Fibroblast of the conjunctiva (primary cell): ENCODE measurements at regions not wholly inside any gene's neighbourhood (a gene's known extent, or its start where the extent isn't known, plus 50 kb on each side); places are given as distances from the start of the nearest gene placed in this dataset.

Experiments used
- DNase-seq: peaks from one replicate; pipeline ENCODE4 v3.0.0-alpha.2; 2010; ENCODE audit warnings: low read depth

DNA sequence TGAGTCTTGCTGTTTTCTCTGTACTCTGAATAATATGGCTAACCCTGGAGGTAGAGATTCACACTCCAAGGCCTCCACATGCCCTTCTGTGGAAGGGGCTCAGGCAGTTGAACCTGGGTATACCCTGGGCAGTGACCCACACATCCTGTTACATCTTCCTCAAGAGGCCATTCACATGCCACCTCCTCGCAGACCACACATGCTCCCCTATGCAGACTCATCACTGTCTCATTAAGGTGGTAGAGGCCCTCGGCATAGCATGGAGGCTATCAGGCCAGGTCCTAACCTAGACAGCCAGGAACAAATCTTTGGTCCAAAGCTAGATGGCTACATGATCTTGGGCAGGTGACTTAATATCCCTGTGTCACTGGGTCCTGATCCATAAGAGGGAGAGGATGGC, 363.9 kb upstream of the ZNF507 start:
- DNase-seq, result no peak

DNA sequence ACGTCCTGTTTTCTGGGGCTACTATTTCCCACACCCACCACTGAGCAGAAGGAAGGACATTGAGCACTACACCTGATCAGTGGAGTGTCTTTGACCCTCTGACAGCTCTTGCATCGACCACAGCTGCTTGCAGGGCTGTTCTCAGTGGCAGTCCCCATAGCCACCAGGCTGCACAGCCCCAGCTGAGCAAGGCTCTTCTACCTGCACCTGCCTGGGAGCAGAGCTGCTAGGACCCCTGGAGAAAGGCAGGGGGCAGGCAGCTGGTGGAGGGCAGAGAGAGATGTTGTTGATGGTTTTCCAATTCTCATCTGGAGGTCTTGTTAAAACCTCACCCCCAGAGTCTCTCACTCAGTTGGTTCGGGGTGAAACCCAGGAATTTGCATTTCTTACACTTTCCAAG, 361.8 kb upstream of the ZNF507 start:
- DNase-seq, result no peak

DNA sequence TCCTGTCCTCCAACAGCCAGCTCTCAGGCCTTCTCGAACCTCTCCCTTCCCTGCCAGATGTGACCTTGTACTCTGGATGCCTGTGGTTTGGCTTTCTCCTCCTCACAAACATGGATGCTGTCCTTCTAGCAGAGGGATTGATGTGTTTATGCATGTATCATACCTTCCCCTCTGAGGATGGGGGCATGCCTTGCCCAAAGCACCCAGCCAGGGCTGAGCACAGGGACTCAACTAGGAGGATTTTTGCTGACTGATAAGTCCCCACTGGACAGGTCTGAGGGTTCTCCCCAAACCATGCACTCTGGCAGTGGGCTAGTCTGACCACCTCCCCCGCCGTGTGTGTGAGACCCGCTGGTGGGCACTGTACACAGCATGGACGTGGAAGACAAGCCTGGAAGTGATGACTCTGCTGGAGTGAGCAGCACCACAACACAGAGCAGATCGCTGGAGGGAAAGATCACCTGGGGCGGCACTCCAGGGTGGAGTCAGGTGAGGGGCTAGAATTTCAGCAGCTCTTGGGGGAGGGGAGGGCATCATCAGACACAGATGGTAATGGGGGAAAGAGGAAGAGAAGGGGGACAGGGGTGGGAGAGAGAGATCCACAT, 360.3 kb upstream of the ZNF507 start:
- no peak for DNase-seq

DNA sequence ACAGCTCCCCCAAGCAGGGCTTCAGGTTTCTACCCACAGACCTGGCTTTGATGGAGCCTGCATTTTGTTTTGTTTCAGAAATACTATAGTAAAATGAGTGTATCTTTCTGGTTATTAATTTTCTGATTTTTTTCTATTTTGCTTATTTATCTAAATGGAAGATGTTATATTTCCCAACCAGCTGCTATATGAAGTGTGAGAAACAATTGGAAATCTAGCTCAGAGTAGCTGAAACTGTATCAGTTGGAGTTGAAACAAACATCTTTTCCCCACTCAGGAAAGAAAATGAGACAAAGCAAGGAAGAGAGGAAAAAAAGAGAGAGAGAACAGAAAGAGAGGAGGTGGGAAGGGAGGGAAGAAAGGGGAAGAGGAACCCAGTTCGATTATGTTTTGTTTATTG, 358.5 kb upstream of the ZNF507 start:
- no peak for DNase-seq

DNA sequence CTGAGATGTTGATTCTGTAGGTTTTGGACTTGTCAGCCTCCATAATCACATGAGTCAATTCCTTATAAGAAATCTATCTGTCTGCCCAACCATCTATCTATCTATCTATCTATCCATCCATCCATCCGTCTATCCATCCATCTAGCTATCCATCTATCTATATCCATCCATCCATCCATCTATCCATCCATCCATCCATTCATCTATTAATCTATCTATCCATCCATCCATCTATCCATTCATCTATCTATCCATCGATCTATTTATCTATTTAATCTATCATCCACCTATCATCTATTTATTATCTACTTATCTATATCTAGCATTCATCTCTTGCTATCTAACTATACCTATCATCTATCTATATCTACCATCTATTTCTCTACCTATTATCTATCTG, 357.2 kb upstream of the ZNF507 start:
- no peak for DNase-seq

DNA sequence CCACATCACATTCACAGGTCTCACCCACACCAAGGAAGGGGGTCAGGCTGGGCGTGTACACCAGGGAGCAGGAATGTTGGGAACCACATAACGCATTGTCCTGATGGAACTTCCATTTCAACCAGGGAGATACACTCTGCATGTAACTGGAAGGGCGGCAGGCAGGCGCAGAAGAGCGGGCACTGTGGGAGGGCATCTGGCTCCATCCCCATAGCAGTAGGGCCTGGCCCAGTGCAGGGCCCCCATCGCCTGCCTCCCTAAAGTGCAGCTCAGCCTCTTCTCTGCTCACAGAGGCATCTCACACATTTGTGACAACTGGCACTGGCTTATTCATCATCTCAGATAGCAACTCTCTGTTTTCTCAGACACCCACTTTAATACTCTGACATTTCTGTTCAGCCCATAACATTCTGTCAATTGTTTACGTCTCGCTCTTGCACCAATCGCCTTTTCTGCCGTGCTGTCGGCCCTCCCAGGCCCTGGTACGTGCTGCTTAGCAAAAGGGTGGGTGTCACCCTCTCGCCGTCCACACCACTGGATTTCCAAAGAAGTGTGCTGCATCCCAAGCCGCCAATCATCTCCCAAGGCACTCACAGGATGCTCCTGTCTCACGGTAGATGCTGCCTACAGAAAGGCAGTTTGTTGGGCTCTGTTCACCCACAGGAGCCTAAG, 353.3 kb upstream of the ZNF507 start:
- no peak for DNase-seq

DNA sequence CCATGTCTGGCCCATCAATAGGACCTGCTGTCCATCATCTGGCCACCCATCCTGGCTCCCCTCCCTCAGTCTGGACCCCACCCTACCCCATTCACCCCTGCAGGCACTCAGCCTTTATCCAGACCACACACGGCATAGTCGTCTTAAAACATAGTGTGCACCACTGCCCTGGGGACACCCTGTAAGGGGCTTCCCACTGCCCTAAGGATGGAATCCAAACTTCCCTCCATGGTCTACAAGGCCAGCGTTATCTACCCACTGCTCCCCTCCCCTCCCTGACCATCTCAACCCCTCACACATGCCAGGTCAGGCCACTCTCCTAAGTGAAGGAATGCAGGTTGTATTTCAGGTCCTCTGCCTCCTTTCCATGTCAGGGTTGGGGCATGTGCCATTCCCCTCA, 352.7 kb upstream of the ZNF507 start:
- DNase-seq, result no peak

DNA sequence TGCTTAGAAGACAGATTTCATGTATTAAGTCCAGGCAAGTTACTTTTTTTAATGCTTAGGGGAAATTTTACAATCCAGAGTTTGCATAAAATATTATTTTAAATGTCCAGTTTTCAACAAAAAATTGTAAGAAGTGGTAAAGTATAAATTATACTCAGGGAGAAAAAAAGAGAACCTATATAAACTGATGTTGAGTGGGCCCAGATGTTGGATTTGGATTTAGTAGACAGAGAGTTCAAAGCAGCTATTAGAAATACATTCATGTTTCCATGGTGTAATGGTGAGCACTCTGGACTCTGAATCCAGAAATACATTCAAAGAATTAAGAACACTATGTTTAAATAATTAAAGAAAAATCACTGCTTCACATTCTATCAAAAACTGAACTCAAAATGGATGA, 349.9 kb upstream of the ZNF507 start:
- DNase-seq, result no peak

DNA sequence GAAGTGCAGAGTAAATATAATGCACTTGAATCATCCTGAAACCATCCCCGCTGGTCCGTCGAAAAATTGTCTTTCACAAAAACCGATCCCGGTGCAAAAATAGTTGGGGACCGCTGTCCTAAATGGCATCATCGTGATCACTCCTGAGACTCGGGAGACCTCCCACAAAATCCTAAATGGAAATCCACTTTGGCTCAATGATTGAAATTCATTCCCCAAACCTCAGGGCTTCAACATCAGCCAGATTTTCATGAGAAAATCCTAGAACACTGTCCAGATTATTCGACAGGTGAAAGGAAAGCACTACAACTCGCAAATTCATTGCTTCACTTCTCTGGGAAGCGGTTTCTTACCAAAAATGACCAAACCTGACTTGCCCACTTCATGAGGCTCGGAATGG, 335.3 kb upstream of the ZNF507 start:
- DNase-seq, result no peak

DNA sequence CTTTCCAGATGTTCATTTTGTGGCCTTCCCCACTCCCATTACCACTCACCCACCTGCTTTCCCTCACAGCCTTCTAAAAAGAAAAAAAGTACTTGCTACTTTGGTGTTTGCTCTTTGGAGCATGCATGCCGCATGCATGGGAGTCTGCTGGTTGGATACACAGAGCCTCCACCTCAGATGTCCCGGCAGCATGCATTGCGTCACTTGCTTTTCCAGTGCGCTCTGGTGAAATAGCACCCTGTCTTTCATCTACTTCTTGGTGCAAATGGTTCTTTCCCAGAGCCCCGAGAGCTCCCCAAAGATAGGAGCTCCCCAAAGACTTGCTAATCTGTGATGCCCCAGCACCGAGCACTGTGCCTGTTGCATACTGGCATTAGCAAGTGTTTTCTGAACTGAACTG, 333.2 kb upstream of the ZNF507 start:
- no peak for DNase-seq

DNA sequence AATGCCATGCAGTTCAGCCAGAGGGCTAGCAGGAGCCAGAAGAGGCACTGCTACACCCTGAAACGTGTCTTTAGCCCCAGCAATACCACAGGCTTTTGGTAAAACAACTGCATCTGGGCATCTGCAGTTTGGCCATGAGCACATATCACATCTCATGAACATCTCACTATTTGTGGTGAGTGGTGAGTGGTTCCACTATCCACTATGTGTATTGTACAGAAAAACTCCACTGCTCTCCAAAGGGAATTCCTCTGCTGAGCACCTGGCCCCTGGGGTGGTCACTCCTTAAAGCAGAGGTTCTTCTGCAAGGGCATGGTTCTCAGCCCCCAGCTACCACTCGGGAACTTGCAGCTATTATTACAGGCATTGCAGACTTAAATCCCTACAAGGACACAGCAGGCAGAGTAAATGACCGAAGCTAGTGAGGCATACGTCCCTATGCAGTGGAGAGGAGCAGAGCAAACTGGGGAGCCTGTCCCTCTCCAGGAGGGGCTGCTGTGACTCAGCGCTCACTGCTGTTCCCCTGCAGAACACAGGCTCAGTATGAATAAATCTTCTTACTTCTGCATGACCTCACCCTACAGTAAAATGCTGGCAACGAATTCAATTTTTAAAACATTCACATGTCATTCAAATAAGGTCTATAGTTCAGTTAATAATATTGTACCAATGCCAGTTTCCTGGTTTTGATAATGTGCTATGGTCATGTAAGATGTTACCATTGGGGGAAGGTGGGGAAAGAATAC, 332.4 kb upstream of the ZNF507 start:
- DNase-seq, result no peak

DNA sequence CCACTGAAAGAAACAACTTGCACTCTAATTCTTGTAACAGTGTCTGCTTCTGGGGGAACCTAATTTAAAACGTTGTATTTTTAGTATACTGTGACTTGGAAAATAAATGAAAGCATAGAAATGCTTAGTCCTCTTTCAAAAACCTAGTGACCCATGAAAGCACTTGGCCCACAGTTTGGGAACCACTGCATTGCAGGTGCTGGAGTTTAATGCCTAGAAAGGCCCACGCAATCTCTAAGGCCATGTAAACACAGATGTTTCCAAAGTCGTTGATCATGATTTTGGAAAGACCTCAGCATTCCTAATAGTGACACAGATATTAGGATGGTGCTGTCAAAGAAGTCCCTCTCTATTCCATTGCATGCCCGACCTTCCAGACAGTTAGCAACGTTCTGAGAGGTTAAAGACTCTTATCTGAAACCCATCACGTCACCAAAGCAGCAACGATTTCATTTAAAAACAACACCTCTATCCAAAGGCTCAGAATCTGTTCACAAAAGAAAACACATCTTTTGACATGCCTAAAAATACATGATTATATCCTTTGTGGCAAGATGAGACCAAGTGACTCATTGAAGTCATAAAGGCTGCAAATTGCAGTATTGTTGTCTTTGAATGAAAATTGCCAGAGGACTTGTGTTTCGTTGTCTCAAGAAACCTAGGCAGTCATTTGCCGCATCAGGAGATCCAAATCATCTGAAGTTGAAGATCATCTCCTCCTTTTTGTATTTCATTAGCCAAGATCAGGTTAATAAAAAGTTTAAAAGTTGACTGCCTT, 328.0 kb upstream of the ZNF507 start:
- DNase-seq, result no peak

DNA sequence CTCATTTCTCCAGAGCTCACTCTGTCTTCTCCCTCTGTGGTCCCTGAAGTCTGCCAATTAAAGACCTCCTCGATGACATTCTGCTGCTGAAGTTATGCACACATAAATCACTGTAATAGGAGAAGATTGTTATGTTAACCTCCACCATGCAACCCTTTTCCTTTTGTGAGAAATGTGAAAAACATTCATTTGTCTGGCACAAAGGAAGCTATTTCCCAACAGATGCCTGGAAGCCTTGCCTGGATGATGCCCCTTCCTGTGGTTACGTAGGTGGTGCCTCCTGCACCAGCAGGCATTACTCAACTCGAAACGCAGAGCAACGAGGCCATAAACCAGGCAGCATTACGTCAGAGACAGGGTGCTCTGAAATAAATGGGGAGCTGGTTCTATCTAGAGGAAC, 327.4 kb upstream of the ZNF507 start:
- DNase-seq, result no peak

DNA sequence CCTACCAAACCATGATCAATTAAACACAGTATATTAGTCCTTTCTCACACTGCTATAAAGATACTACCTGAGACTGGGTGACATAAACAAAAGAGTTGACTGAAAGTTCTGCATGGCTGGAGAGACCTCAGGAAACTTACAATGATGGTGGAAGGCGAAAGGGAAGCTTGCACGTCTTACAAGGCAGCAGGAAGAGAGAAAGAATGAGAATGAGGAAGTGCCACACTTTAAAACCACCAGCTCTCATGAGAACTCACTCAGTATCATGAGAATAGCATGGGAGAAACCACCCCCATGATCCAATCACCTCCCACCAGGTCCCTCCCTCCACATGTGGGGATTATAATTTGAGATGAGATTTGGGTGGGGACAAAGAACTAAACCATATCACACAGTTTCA, 324.9 kb upstream of the ZNF507 start:
- DNase-seq, result no peak

DNA sequence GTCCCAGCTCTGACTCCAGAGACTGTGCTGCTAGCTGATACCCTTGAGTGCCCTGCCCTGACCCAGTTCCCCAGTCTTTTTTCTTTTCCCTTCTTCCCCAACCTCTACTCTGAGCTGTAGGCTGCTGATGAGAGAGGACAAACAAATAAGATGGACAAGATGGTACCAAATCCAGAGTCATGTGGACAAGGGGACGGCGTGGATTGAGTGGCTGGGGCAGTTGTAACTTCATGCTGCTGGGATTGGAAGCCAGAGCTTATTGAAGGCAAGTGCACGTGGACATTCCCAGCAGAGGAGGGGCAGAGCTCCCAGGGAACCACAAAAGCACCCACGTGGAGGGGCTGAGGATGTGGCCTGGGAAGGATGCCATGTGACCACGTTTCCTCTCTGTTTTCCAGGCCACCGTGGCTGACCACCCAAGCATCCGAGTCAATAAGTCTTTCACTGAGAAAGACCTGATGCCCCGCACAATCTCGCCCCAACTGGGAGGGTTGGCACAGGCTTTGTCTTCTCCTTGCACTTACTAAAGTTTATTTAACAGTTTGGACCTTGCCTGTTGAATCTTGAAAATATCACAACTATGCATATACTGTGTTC, 323.3 kb upstream of the ZNF507 start:
- no peak for DNase-seq

DNA sequence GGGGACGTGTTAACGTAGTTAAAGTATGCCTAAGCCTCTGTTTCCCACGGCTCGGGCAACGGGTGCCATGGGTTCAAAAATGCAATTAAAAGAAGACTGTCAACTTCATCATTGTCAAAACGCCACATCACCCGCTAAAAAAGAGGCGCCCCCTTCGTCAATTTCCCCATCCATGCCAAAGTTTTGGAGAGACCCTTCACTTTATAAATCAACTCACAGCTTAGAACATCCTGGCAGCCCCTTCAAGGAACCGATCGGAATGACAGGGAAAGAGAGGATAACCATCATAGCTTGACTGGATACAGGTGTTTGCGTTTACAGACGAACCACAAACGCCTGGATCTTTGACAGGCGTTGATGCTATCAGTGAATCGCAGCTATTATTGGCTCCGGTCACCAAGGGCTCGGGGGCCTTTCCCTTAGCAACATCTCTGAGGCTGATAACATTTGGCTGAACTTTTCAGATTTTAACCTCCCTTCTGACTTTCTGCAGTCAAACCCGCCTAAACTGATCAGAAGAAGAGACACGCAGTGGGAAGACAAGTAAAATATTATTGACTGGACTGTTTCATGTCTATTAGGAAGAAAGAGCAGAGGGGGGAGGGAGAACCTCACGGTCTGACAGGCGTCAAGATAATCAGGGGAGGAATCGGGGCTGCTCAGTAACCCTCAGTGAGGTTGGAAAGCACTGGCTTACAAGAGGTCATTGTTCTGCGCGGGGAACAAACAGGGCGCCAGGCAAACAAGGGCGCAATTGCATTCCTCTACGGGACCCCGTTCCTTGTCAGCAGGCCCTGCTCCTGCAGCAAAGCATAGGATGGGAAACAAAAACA, 322.5 kb upstream of the ZNF507 start:
- no peak for DNase-seq

DNA sequence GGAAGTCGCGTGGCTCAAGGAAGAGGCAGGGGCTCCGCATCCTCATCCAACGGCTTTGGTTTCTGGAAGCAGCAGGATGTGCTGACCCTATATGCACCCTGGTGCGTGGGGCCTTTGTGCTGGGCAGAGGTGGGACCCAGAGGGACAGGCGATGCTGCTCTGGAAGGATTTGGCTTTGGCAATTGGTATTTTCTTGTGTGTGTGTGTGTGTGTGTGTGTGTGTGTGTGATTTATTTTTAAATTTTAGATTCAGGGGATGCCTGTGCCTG, 321.9 kb upstream of the ZNF507 start:
- no peak for DNase-seq

DNA sequence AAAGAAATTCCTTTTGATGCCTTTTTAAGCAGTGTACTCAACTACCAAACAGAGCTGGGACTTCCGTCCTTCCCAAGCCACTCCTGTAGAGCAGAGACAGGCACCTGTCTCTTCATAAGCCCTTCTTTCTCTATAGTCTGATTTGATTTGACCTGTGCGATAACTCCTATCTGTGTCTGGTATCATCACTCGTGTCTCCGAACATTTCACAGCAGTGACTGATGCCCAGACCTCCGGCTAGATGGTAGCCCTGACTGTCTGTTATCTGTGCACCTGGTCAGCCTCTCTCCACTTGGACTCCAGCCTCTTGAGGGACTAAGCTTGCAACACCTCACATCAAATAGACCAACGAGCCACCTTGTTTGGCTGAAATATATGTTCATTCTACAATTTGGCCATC, 316.2 kb upstream of the ZNF507 start:
- DNase-seq, result no peak

DNA sequence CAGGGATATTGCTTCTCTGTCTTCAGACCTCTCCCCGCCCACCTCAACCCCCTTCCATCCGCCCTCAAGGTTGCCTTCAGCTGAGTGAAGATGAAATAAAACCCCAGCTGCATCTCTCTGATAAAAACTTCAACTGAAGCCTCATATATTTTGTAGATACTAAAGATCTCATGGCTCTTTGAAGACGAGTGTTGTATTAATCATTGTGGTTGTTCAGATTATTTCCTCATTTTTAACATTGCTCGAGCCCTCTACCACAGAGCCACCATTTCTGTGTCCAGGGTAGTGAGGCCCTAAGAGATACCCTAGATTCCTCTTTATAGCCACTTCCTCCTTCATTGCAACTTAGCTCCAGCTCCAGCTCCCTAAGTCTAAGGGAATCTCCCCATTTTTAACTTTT, 312.8 kb upstream of the ZNF507 start:
- DNase-seq, result no peak

DNA sequence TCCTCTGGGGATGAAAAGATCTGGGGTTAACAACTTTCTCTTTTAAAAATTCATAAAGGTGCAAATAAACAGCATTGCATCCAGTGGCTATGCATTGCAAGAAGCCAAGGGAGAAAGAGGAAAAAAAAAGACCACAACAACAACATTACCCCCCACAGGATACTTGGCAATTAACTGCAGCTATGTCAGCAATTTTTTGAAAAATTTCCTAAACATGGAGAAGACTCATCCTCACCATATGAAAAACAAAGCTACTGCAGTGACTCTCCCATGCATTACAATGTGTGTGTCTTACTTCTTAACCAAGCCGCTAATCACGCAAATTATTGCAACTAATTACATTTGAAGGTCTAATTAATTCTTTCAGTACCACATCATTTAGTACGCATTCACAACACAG, 309.8 kb upstream of the ZNF507 start:
- no peak for DNase-seq

DNA sequence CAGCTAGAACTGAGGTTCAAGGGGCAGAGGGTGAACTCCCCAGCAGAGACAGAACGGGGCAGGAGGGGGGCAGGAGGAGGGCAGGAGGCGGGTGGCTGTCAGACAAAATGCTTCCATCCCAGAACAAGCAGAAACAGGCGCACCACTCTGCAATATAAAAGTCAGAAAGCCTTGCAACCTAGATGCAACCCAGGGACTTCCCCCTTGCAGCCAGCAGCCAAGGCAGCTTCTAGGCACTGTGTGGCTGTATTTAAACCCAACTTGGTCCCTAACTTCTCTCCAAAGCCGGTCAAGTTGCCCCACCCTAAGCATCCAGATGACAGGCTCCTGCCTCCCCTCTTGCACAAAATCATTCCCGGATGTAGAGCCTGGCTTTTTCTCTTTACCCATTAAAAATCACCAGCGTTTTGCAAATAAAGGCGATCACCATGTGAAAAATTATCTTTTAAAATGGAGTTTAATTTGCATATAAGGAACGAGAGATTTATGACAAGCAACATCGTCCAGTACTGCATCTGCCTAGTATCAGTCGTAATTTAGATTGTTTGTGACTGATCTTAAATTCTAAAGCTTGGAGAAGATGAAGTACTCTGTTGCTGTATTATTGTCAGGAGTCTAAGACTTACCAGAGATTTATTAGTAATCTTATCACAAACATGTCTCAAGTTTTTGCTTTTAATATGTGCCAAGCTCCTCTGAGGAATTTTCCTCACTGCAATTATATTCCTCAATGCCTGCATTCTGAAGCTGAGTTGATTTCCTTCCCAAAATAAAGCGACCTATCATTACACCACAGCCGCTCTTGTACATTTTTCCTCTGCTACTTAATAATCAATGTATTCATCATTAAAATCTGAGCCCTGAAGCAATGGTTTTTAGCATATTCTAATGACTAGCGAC, 307.1 kb upstream of the ZNF507 start:
- DNase-seq, result no peak
